IPS DF 6.9 (cell line): ENCODE measurements at regions not wholly inside any gene's neighbourhood (a gene's known extent, or its start where the extent isn't known, plus 50 kb on each side); places are given as distances from the start of the nearest gene placed in this dataset.

Experiments
- DNase-seq: peaks from one replicate; pipeline ENCODE4 v3.0.0-alpha.2; 2013; ENCODE audit warnings: low read depth, low spot score
- H3K27ac ChIP-seq: one replicate; pipeline ENCODE4 v1.5.1; 2013; ENCODE audit warnings: low read length, control low read depth
- H3K27me3 ChIP-seq: 2 replicates; pipeline ENCODE4 v1.6.1; 2013; ENCODE audit warnings: mild to moderate bottlenecking, low read length; ENCODE audit not compliant: control insufficient read depth, insufficient read depth
- H3K36me3 ChIP-seq: 2 replicates; pipeline ENCODE4 v1.6.1; 2013; ENCODE audit warnings: low read length; ENCODE audit not compliant: control insufficient read depth, insufficient read depth
- H3K4me1 ChIP-seq: 2 replicates; pipeline ENCODE4 v1.6.1; 2013; ENCODE audit warnings: low read length; ENCODE audit not compliant: control insufficient read depth, insufficient read depth
- H3K4me3 ChIP-seq: 2 replicates; pipeline ENCODE4 v1.5.1; 2013; ENCODE audit warnings: mild to moderate bottlenecking, low read length
- H3K9me3 ChIP-seq: 2 replicates; pipeline ENCODE4 v1.6.1; 2013; ENCODE audit warnings: low read length, inconsistent platforms; ENCODE audit not compliant: control insufficient read depth, insufficient read depth
- WGBS: extraction: QIAGEN DNeasy Blood & Tissue Kit; methylation state at CpG from one replicate; pipeline ENCODE4 v1.1.7; 2013; ENCODE audit warnings: mixed read lengths, missing lambda C conversion rate; ENCODE audit not compliant: insufficient read length, insufficient coverage; 5-methylcytosine and 5-hydroxymethylcytosine counted together

DNA sequence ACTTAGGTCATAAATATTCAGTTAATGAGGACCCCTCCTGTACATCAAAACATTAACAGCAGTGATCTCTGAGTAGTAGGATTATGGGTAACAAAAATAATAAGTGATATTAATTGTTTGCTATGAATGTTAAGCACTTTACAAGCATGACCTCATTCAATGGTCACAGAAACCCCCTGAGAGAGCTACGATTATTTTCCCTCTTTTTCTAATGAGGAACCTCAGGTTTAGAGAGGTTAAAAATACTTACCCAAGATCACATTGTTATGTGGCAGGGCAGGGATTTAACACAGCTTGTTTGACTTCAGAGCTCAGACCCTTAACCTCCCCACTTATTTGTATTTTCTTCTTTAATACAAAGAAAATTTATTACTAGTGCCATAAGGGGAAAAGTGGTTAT lies 228.2 kb downstream of the TBL1XR1 start:
- H3K4me3 ChIP-seq, result no peak overlapping the region
- H3K4me1 ChIP-seq, result no peaks in the 10 kb centered on the region
- no peaks in the 10 kb centered on the region for H3K36me3 ChIP-seq
- H3K9me3 ChIP-seq, result no peaks in the 10 kb centered on the region
- H3K27me3 ChIP-seq, result no peaks in the 10 kb centered on the region
- no peak overlapping the region for H3K27ac ChIP-seq
- DNase-seq, result no peak
- WGBS, result no CpG with 5 or more reads among the region's 1 CpG

DNA sequence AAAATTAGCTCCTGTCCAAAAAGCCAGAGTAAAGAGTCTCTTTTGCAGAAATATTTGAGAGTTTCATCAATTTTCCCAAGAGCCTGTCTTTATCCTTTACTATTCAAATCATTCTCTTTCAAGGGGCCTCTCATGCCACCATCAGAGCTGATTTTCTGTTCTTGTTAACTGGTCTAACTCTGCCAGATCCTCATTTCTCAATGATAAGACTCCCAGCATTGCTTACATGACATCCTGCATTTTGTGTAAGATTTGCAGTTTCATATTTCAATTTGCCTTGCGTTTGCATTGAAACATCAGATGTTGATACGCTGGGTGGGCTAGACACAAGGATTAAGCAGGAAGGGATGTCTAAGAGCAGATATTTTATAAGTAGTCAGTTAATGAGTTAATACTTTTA lies 228.7 kb downstream of the TBL1XR1 start:
- Histone ChIP-seq H3K9me3 (no peaks in the 10 kb centered on the region), H3K4me3 (no peak overlapping the region), H3K36me3 (no peaks in the 10 kb centered on the region), H3K4me1 (no peaks in the 10 kb centered on the region), H3K27me3 (no peaks in the 10 kb centered on the region), H3K27ac (no peak overlapping the region)
- no peak for DNase-seq
- WGBS, result no CpG with 5 or more reads among the region's 2 CpGs

DNA sequence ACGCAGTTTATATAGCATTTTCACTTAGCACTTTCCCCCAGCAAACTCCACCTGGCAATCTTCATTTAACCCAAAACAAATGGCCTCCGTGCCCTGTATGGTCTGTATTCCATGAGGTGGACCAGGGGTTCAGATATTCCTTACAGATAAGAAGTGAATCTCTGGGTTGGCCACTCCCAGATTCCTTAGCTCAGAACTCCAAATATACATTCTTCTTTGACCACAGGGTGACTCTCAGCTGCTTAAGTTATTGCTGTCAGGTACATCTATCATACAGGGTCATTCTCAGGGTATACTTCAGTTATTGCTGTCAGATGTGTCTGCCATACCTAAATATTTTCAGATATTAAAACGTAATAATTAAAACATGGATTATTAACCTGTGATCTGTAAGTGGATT lies 229.8 kb downstream of the TBL1XR1 start:
- H3K4me3 ChIP-seq, result no peak overlapping the region
- H3K4me1 ChIP-seq, result no peaks in the 10 kb centered on the region
- WGBS, result no CpG with 5 or more reads among the region's 3 CpGs
- DNase-seq, result no peak
- H3K27ac ChIP-seq, result no peak overlapping the region
- H3K9me3 ChIP-seq, result no peaks in the 10 kb centered on the region
- no peaks in the 10 kb centered on the region for H3K36me3 ChIP-seq
- no peaks in the 10 kb centered on the region for H3K27me3 ChIP-seq

DNA sequence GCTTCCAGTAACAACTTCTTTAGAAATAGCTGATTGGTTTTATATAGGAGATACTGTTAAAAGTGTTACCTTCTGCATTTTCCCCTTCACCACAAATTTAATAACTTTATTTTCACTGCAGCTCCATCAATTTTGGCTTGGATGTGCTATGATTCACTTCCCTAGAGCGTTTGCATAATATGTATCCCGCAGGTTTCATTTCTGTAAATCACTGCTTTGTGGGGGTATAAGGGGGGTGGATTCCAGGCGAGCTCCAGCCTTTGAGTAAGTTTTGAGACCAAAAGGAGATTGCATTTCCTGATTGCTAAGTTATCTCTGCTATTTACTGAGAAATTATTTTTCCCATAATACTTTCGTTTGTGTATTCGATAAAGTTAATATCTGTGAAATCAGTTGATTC lies 232.6 kb downstream of the TBL1XR1 start:
- Histone ChIP-seq H3K36me3 (no peaks in the 10 kb centered on the region), H3K4me3 (no peak overlapping the region), H3K27ac (no peak overlapping the region), H3K9me3 (no peaks in the 10 kb centered on the region), H3K27me3 (no peaks in the 10 kb centered on the region), H3K4me1 (no peaks in the 10 kb centered on the region)
- DNase-seq, result no peak
- WGBS, result no CpG with 5 or more reads among the region's 5 CpGs

DNA sequence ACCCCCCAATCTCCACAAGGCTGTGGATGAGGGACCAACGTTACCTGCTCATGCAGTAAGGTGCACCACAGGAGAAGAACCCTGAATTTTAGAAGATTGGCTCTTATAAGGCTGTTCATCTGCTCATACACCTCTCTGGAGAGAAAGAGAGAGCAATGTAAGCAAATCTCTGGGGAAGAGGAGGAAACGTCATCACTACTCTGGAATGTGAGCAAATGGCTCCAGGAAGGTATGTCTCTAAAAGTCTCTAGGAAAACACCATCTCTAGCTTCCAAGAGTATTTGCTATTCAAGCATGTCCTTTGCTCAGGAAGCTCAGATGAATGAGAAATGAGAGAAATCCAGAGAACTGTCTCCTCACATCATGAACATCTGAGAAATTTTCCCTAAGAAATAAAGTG lies 235.4 kb downstream of the TBL1XR1 start:
- no peak for DNase-seq
- Histone ChIP-seq H3K27ac (no peak overlapping the region), H3K27me3 (no peaks in the 10 kb centered on the region), H3K4me1 (no peaks in the 10 kb centered on the region), H3K36me3 (no peaks in the 10 kb centered on the region), H3K4me3 (no peak overlapping the region), H3K9me3 (no peaks in the 10 kb centered on the region)
- WGBS, result no CpG with 5 or more reads among the region's 2 CpGs

DNA sequence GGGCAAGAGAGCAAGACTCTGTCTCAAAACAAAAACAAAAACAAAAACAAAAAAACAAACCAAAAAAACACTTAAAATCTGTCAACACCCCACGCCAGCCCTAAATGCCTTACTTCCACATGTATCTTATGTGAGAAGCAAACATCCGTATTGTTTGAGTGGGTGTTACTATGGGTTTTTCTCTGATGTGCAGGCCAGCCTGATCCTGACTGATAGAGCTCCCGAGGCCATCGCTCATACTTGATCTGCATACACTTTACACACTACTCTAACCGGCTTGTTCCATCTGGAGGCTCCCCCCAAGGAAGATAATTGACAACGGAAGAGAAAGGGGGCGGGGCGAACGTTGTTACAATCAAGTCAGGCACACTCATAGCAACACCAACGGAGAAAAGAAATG lies 237.4 kb downstream of the TBL1XR1 start:
- Histone ChIP-seq H3K4me1 (no peaks in the 10 kb centered on the region), H3K27ac (no peak overlapping the region)

DNA sequence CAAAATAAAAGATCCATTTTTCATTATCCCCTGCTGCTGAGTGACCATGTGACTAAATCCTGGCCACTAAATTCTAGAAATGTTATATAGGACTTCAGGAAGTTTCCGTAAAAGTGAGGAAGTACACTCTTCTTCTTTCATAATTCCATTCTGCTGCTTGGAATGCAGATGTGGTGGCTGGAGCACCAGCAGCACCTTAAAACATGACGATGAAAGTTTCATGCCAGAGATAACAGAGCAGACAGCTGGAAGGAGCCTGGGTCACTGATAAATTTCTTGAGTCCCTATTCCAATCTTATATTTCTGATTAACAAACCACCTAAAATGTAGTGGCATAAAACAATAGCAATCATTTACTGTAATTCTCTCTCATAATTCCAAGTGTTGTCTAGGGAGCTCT lies 238.7 kb downstream of the TBL1XR1 start:
- Histone ChIP-seq H3K9me3 (no peaks in the 10 kb centered on the region), H3K27ac (no peak overlapping the region), H3K4me3 (no peak overlapping the region), H3K27me3 (no peaks in the 10 kb centered on the region), H3K4me1 (no peaks in the 10 kb centered on the region), H3K36me3 (no peaks in the 10 kb centered on the region)
- DNase-seq, result no peak
- WGBS, result no CpG with 5 or more reads among the region's 2 CpGs

More for the DNA sequence above, 237.4 kb downstream of the TBL1XR1 start:
- Histone ChIP-seq H3K27me3 (no peaks in the 10 kb centered on the region), H3K4me3 (no peak overlapping the region), H3K9me3 (no peaks in the 10 kb centered on the region), H3K36me3 (no peaks in the 10 kb centered on the region)
- no peak for DNase-seq
- WGBS, result 100% methylated on average over 1 of the region's 10 CpGs

DNA sequence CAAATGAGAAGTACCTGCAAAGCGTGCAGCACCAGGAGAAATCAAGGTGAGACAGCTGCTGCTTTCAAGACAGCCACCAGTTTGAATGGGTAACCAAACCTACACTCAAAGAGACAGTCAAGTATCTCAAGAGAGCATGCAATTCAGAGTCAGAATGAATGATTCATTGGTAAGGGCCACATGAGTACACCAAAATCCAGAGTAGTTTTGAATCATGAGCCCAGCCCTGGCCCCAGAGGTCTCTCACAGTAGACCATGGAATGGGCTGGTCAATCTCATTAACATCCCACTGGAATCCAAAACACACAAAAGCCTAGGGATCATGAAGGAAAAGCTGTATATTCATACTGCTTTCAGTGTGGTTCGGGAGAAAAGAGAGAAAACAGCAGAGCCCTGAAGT lies 242.8 kb downstream of the TBL1XR1 start:
- H3K4me1 ChIP-seq, result no peaks in the 10 kb centered on the region
- no peak overlapping the region for H3K4me3 ChIP-seq
- no CpG with 5 or more reads among the region's 2 CpGs for WGBS
- H3K9me3 ChIP-seq, result no peaks in the 10 kb centered on the region
- no peaks in the 10 kb centered on the region for H3K27me3 ChIP-seq
- no peak for DNase-seq
- no peaks in the 10 kb centered on the region for H3K36me3 ChIP-seq
- no peak overlapping the region for H3K27ac ChIP-seq

DNA sequence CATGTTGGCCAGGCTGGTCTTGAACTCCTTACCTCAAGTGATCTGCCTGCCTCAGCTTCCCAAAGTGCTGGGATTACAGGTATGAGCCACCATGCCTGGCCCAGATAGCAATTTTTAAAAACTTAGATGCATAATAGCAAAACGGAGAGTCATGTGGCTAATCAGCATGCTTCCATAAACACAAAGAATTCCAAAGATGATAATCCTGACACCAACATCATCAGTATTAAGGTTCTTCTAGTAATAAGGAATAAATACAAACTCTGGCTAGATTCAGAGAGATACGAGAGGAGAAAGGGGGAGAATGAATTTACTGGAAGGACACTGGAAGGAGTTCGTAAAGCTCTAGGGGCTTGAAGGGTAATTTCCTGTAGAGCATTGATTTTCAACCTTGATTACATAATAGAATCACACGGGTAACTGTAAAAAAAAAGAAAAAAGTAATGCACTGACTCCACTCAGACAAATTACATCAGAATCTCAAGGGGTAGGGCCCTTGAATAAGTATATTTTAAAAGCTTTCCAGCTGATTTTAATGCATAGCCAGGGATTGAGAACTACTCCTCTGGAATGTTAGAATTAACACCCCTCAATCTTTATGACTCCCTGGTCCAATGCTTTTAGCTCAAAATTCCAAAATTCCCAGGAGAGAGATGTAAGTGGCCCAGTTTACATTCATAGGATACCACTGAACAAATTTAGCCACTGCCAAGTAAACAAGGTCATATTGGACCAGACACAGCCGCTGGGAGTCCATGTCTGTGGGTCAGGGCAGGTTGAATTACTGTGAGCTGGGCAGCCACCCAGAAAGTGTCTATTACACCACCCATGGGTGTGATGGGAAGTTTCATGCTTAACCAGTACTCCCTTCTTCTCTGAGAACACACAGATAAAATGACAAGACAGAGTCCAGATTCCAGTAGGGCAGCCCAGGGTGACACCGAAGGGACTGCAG lies 243.9 kb downstream of the TBL1XR1 start:
- no peak overlapping the region for H3K4me3 ChIP-seq
- H3K36me3 ChIP-seq, result no peaks in the 10 kb centered on the region
- no peaks in the 10 kb centered on the region for H3K4me1 ChIP-seq
- H3K27ac ChIP-seq, result no peak overlapping the region
- no peaks in the 10 kb centered on the region for H3K27me3 ChIP-seq
- no peaks in the 10 kb centered on the region for H3K9me3 ChIP-seq
- WGBS, result no CpG with 5 or more reads among the region's 6 CpGs
- DNase-seq, result no peak

DNA sequence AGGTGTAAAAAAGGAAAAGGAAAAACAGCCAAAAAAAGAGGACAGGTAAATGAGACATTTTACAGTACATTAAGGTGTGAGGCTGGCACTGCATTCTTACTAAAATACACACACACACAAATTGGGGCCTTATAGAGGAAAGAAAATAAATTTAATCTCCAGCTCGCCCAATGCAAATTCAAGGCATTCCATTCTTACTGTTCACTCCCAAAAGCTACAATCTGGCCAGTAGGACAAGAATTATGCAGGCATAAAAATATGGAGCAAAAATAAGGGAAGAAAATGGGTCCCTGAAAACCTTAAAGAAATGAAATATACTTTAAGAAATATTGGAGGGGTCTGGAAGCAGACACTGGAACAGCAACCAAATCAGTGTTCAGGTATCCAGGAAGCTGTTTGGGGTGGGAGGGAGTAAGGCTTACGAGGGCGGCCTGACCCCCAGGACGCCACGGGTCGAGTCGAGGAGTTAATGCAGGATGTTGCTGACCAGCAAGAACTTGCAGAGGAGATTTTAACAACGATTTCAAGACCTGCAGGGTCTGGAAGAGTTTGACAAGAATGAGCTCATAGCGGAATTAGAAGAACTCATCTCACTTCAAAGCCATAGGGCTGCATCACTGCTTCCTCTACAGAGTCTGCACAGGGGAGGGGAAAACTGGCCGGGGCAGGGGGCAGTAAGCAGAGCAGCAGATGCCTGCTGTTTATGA lies 245.5 kb downstream of the TBL1XR1 start:
- Histone ChIP-seq H3K4me3 (no peak overlapping the region), H3K27me3 (no peaks in the 10 kb centered on the region), H3K27ac (no peak overlapping the region), H3K4me1 (no peaks in the 10 kb centered on the region), H3K9me3 (no peaks in the 10 kb centered on the region), H3K36me3 (no peaks in the 10 kb centered on the region)
- no CpG with 5 or more reads among the region's 10 CpGs for WGBS
- DNase-seq, result no peak
